Naive thymus-derived CD4-positive, alpha-beta T cell (primary cell): ENCODE measurements at regions not wholly inside any gene's neighbourhood (a gene's known extent, or its start where the extent isn't known, plus 50 kb on each side); places are given as distances from the start of the nearest gene placed in this dataset.

ENCODE experiments used
- ATAC-seq: fragments of 150-1000 bp; cut with Tn5 transposase; 2 replicates; pipeline ENCODE4 v1.10.0; 2021; ENCODE audit warnings: mild to moderate bottlenecking, moderate library complexity
- CTCF ChIA-PET: fragments of 350-600 bp; sonication (Branson Sonifier 250); formaldehyde crosslinking; loops from one replicate; lab custom pipeline; 2021; ENCODE audit warnings: antibody characterized with exemption; lab: Charles Lee
- POLR2A ChIA-PET: fragments of 350-600 bp; sonication (Branson Sonifier 250); formaldehyde crosslinking; loops from one replicate; lab custom pipeline; 2021; ENCODE audit warnings: antibody characterized with exemption, inconsistent platforms; lab: Charles Lee
- DNase-seq, 9 donors: peaks; one replicate each; pipeline versions ENCODE4 v3.0.0 to v3.0.0-alpha.2; 2020 to 2022; ENCODE audit warnings: mixed read lengths in 1 of 9
- H3K27ac ChIP-seq: one replicate; pipeline ENCODE4 v1.7.0; 2013; ENCODE audit warnings: mild to moderate bottlenecking, low read depth, low read length, moderate library complexity
- H3K27me3 ChIP-seq, 2 donors: one replicate each; pipeline ENCODE4 v1.7.0; 2013; ENCODE audit warnings: low read length in 2 of 2, mild to moderate bottlenecking in 2 of 2, moderate library complexity in 2 of 2; ENCODE audit not compliant: control insufficient read depth in 2 of 2, insufficient read depth in 2 of 2
- H3K36me3 ChIP-seq, 3 experiments: 1 replicate in 2 of 3; 2 replicates in 1 of 3; pipeline ENCODE4 v1.7.0; 2013; ENCODE audit warnings: low read length in 3 of 3, mild to moderate bottlenecking in 3 of 3, moderate library complexity in 1 of 3; ENCODE audit not compliant: insufficient read depth in 3 of 3, control insufficient read depth in 2 of 3
- H3K4me1 ChIP-seq, 2 donors: one replicate each; pipeline ENCODE4 v1.7.0; 2013; ENCODE audit warnings: low read length in 2 of 2, mild to moderate bottlenecking in 2 of 2, moderate library complexity in 1 of 2; ENCODE audit not compliant: control insufficient read depth in 2 of 2, insufficient read depth in 2 of 2
- H3K4me3 ChIP-seq: 2 replicates; pipeline ENCODE4 v1.7.0; 2013; ENCODE audit warnings: mild to moderate bottlenecking, low read length
- H3K9me3 ChIP-seq, 3 experiments: 1 replicate in 2 of 3; 2 replicates in 1 of 3; pipeline ENCODE4 v1.7.0; 2013; ENCODE audit warnings: low read length in 3 of 3; ENCODE audit not compliant: control insufficient read depth in 2 of 3
- H3K27ac Mint-ChIP-seq, 9 donors: one replicate each; pipeline ENCODE4 v1.8.0; 2020 to 2022; ENCODE audit warnings: mixed read lengths in 9 of 9, mild to moderate bottlenecking in 8 of 9, moderate library complexity in 5 of 9, inconsistent platforms in 2 of 9
- H3K27me3 Mint-ChIP-seq, 5 donors: one replicate each; pipeline ENCODE4 v1.8.0; 2021 to 2022; ENCODE audit warnings: mixed read lengths in 5 of 5, mild to moderate bottlenecking in 1 of 5
- H3K36me3 Mint-ChIP-seq, 5 donors: one replicate each; pipeline ENCODE4 v1.8.0; 2020 to 2022; ENCODE audit warnings: mixed read lengths in 5 of 5, mild to moderate bottlenecking in 3 of 5, inconsistent platforms in 1 of 5
- H3K4me1 Mint-ChIP-seq, 7 donors: one replicate each; pipeline ENCODE4 v1.8.0; 2020 to 2022; ENCODE audit warnings: mixed read lengths in 7 of 7, mild to moderate bottlenecking in 3 of 7, inconsistent platforms in 1 of 7
- H3K4me3 Mint-ChIP-seq, 10 donors: one replicate each; pipeline ENCODE4 v1.8.0; 2020 to 2022; ENCODE audit warnings: mild to moderate bottlenecking in 10 of 10, mixed read lengths in 10 of 10, moderate library complexity in 6 of 10, inconsistent platforms in 2 of 10
- H3K9me3 Mint-ChIP-seq, 11 donors: one replicate each; pipeline ENCODE4 v1.8.0; 2020 to 2022; ENCODE audit warnings: mixed read lengths in 11 of 11, mild to moderate bottlenecking in 4 of 11, inconsistent platforms in 1 of 11, moderate library complexity in 1 of 11
- intact Hi-C, 2 donors: fragments of 100-400 bp; cut with micrococcal nuclease; formaldehyde crosslinking; loops; one replicate each; pipeline ENCODE4 v1.15.1; 2023

GRCh38 chr9:107539427-107540163 lies 50.0 kb upstream of the KLF4 start:
- Histone ChIP-seq H3K9me3 (no peaks in the 10 kb centered on the region), H3K36me3 (no peaks in the 10 kb centered on the region), H3K27ac (no peak overlapping the region), H3K27me3 (peaks cover 0 to 4% of the 10 kb centered on the region in 2 donors), H3K4me1 (no peaks in the 10 kb centered on the region), H3K4me3 (no peak overlapping the region)
- ATAC-seq (no peak), DNase-seq (no peak)
- Mint-ChIP-seq H3K4me1 (no peaks in the 10 kb centered on the region), H3K36me3 (no peaks in the 10 kb centered on the region), H3K27me3 (no peaks in the 10 kb centered on the region), H3K4me3 (no peak overlapping the region), H3K27ac (no peak overlapping the region), H3K9me3 (peaks cover 0 to 10% (median 0%) of the 10 kb centered on the region in 11 donors)
- intact Hi-C loops = no loop called here
- POLR2A ChIA-PET = no interaction called here
- CTCF ChIA-PET = no interaction called here
